ENCODE measurements at regions not wholly inside any gene's neighbourhood (a gene's known extent, or its start where the extent isn't known, plus 50 kb on each side); places are given as distances from the start of the nearest gene placed in this dataset.

GRCh38 chr6:132868057-132868456 is 53.7 kb downstream of the RPS12 start:
- no peaks in the 10 kb centered on the region for H3K9me3 ChIP-seq (ENCODE audit: control insufficient read depth in 1 of 2, low read length in 2 of 2)
- no peak overlapping the region for H3K27ac ChIP-seq (ENCODE audit: low read length)
- no peak overlapping the region for H3K4me3 ChIP-seq (ENCODE audit: low read depth in 1 of 2, low read length in 2 of 2)
- no peaks in the 10 kb centered on the region for H3K27me3 ChIP-seq (ENCODE audit: low read depth, low read length)
- H3K36me3 ChIP-seq (ENCODE audit: control insufficient read depth in 1 of 2, insufficient read depth in 2 of 2, low read length in 2 of 2) = no peaks in the 10 kb centered on the region
- no peaks in the 10 kb centered on the region for H3K4me1 ChIP-seq (ENCODE audit: control insufficient read depth in 1 of 2, insufficient read depth in 2 of 2, low read length in 2 of 2)

- Histone ChIP-seq H3K27me3 (ENCODE audit: low read depth, low read length) (no peaks in the 10 kb centered on the region), H3K4me3 (ENCODE audit: low read depth in 1 of 2, low read length in 2 of 2) (no peak overlapping the region), H3K27ac (ENCODE audit: low read length) (no peak overlapping the region), H3K4me1 (ENCODE audit: control insufficient read depth in 1 of 2, insufficient read depth in 2 of 2, low read length in 2 of 2) (no peaks in the 10 kb centered on the region), H3K9me3 (ENCODE audit: control insufficient read depth in 1 of 2, low read length in 2 of 2) (no peaks in the 10 kb centered on the region), H3K36me3 (ENCODE audit: control insufficient read depth in 1 of 2, insufficient read depth in 2 of 2, low read length in 2 of 2) (no peaks in the 10 kb centered on the region)
These were observed 58.6 kb downstream of the RPS12 start for GRCh38 chr6:132872923-132873322.

DNA sequence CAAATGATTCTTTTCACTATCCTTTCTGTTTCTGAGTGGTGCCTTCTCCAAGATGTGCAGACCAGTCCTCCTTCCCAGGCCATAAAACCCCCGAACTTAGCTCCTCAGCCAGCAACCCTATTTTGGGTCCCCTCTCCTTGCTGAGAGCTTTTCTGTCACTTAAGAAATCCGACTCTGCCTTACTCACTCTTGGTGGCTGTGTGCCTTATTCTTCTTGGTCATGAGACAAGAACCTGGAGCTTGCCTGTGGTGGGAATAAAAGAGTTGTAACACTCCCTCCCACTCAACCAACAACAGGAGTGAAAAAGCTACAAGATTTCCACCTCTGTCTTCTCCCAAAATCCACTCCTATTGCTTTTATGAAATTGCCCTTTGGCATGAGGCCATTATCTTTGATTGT is 62.6 kb downstream of the RPS12 start:
- Histone ChIP-seq H3K4me3 (ENCODE audit: low read depth in 1 of 2, low read length in 2 of 2) (no peak overlapping the region), H3K27ac (ENCODE audit: low read length) (no peak overlapping the region), H3K27me3 (ENCODE audit: low read depth, low read length) (no peaks in the 10 kb centered on the region), H3K9me3 (ENCODE audit: control insufficient read depth in 1 of 2, low read length in 2 of 2) (no peaks in the 10 kb centered on the region), H3K36me3 (ENCODE audit: control insufficient read depth in 1 of 2, insufficient read depth in 2 of 2, low read length in 2 of 2) (no peaks in the 10 kb centered on the region), H3K4me1 (ENCODE audit: control insufficient read depth in 1 of 2, insufficient read depth in 2 of 2, low read length in 2 of 2) (no peaks in the 10 kb centered on the region)

DNA sequence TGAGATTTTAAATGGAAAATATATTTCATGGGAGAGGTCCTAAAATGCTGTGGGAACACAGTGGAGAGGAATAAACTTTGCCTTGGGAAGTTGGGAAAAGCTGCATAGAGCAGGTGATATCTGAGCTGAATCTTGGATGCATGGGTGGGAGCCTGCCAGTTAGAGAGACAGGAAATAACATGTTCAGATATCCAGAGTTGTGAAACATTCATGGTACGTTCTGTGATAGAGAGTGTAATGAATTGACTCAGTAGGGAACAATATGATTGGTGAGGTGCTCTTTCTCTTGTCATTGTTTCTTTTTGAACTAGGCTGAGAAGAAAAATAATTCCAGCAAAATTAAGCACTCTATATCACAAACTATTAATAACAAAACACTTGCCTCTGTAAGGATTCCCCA is 72.8 kb downstream of the RPS12 start:
- no peak overlapping the region for H3K27ac ChIP-seq (ENCODE audit: low read length)
- H3K4me3 ChIP-seq (ENCODE audit: low read depth in 1 of 2, low read length in 2 of 2) = no peak overlapping the region
- no peaks in the 10 kb centered on the region for H3K27me3 ChIP-seq (ENCODE audit: low read depth, low read length)
- no peaks in the 10 kb centered on the region for H3K4me1 ChIP-seq (ENCODE audit: control insufficient read depth in 1 of 2, insufficient read depth in 2 of 2, low read length in 2 of 2)
- no peaks in the 10 kb centered on the region for H3K9me3 ChIP-seq (ENCODE audit: control insufficient read depth in 1 of 2, low read length in 2 of 2)
- H3K36me3 ChIP-seq (ENCODE audit: control insufficient read depth in 1 of 2, insufficient read depth in 2 of 2, low read length in 2 of 2) = no peaks in the 10 kb centered on the region

DNA sequence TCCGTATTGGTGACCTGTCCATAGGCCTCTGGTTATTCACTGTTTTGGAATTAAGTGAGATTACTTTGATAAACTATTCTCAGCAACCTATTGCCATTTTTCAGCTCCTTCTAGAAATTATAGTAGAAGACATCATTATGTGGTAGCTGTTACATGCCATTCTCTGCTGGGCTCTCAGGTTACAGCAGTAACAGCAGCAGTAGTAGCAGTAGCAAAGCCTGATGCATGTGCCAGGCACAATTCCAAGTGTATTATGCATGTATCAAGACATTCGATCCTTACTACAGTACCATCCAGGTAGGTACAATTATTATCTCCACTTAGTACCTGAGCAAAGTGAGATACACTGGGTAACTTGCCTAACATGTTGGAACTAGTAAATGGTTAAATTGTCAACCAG is 74.3 kb downstream of the RPS12 start:
- Histone ChIP-seq H3K27me3 (ENCODE audit: low read depth, low read length) (no peaks in the 10 kb centered on the region), H3K27ac (ENCODE audit: low read length) (no peak overlapping the region)

GRCh38 chr6:132892929-132893771 is 78.8 kb downstream of the RPS12 start:
- no peak overlapping the region for H3K4me3 ChIP-seq (ENCODE audit: low read depth in 1 of 2, low read length in 2 of 2)
- no peak overlapping the region for H3K27ac ChIP-seq (ENCODE audit: low read length)
- H3K27me3 ChIP-seq (ENCODE audit: low read depth, low read length) = no peaks in the 10 kb centered on the region
- H3K9me3 ChIP-seq (ENCODE audit: control insufficient read depth in 1 of 2, low read length in 2 of 2) = no peaks in the 10 kb centered on the region
- no peaks in the 10 kb centered on the region for H3K4me1 ChIP-seq (ENCODE audit: control insufficient read depth in 1 of 2, insufficient read depth in 2 of 2, low read length in 2 of 2)
- no peaks in the 10 kb centered on the region for H3K36me3 ChIP-seq (ENCODE audit: control insufficient read depth in 1 of 2, insufficient read depth in 2 of 2, low read length in 2 of 2)

More for the DNA sequence above, 74.3 kb downstream of the RPS12 start:
- no peaks in the 10 kb centered on the region for H3K9me3 ChIP-seq (ENCODE audit: control insufficient read depth in 1 of 2, low read length in 2 of 2)
- no peaks in the 10 kb centered on the region for H3K4me1 ChIP-seq (ENCODE audit: control insufficient read depth in 1 of 2, insufficient read depth in 2 of 2, low read length in 2 of 2)
- H3K4me3 ChIP-seq (ENCODE audit: low read depth in 1 of 2, low read length in 2 of 2) = no peak overlapping the region
- H3K36me3 ChIP-seq (ENCODE audit: control insufficient read depth in 1 of 2, insufficient read depth in 2 of 2, low read length in 2 of 2) = no peaks in the 10 kb centered on the region

GRCh38 chr6:132893772-132894490 is 79.6 kb downstream of the RPS12 start:
- Histone ChIP-seq H3K4me1 (ENCODE audit: control insufficient read depth in 1 of 2, insufficient read depth in 2 of 2, low read length in 2 of 2) (no peaks in the 10 kb centered on the region), H3K27ac (ENCODE audit: low read length) (no peak overlapping the region)

GRCh38 chr6:132898376-132898775 is 84.0 kb downstream of the RPS12 start:
- no peaks in the 10 kb centered on the region for H3K36me3 ChIP-seq (ENCODE audit: control insufficient read depth in 1 of 2, insufficient read depth in 2 of 2, low read length in 2 of 2)
- H3K9me3 ChIP-seq (ENCODE audit: control insufficient read depth in 1 of 2, low read length in 2 of 2) = no peaks in the 10 kb centered on the region
- H3K4me1 ChIP-seq (ENCODE audit: control insufficient read depth in 1 of 2, insufficient read depth in 2 of 2, low read length in 2 of 2) = no peaks in the 10 kb centered on the region
- H3K27me3 ChIP-seq (ENCODE audit: low read depth, low read length) = no peaks in the 10 kb centered on the region
- no peak overlapping the region for H3K27ac ChIP-seq (ENCODE audit: low read length)
- no peak overlapping the region for H3K4me3 ChIP-seq (ENCODE audit: low read depth in 1 of 2, low read length in 2 of 2)

More at GRCh38 chr6:132893772-132894490, 79.6 kb downstream of the RPS12 start:
- no peaks in the 10 kb centered on the region for H3K36me3 ChIP-seq (ENCODE audit: control insufficient read depth in 1 of 2, insufficient read depth in 2 of 2, low read length in 2 of 2)
- no peaks in the 10 kb centered on the region for H3K9me3 ChIP-seq (ENCODE audit: control insufficient read depth in 1 of 2, low read length in 2 of 2)
- no peak overlapping the region for H3K4me3 ChIP-seq (ENCODE audit: low read depth in 1 of 2, low read length in 2 of 2)
- no peaks in the 10 kb centered on the region for H3K27me3 ChIP-seq (ENCODE audit: low read depth, low read length)

GRCh38 chr6:132900849-132901248 is 86.5 kb downstream of the RPS12 start:
- Histone ChIP-seq H3K27me3 (ENCODE audit: low read depth, low read length) (no peaks in the 10 kb centered on the region), H3K27ac (ENCODE audit: low read length) (no peak overlapping the region), H3K4me3 (ENCODE audit: low read depth in 1 of 2, low read length in 2 of 2) (no peak overlapping the region), H3K9me3 (ENCODE audit: control insufficient read depth in 1 of 2, low read length in 2 of 2) (no peaks in the 10 kb centered on the region), H3K36me3 (ENCODE audit: control insufficient read depth in 1 of 2, insufficient read depth in 2 of 2, low read length in 2 of 2) (no peaks in the 10 kb centered on the region), H3K4me1 (ENCODE audit: control insufficient read depth in 1 of 2, insufficient read depth in 2 of 2, low read length in 2 of 2) (no peaks in the 10 kb centered on the region)

DNA sequence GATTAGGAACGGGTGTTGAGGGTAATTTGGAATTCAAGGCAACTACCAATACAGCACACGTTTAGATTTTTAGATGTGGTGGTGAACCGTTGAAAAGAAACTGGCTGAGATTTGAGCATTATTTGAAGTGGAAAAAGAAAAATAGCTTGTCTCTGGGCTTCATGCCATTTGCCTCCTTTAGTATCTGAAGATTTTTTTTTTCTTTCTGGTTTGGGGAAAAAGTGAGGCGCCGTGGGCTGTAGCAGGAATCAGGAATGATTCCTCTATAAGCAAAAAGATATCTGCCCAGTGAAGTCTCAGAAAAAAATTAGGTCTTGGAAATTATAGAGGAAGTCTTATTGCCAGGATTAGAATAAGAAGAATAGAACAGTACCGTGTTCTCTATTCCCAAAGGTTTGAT is 88.5 kb downstream of the RPS12 start:
- Histone ChIP-seq H3K36me3 (ENCODE audit: control insufficient read depth in 1 of 2, insufficient read depth in 2 of 2, low read length in 2 of 2) (no peaks in the 10 kb centered on the region), H3K4me3 (ENCODE audit: low read depth in 1 of 2, low read length in 2 of 2) (no peak overlapping the region), H3K27me3 (ENCODE audit: low read depth, low read length) (no peaks in the 10 kb centered on the region), H3K4me1 (ENCODE audit: control insufficient read depth in 1 of 2, insufficient read depth in 2 of 2, low read length in 2 of 2) (no peaks in the 10 kb centered on the region), H3K9me3 (ENCODE audit: control insufficient read depth in 1 of 2, low read length in 2 of 2) (no peaks in the 10 kb centered on the region), H3K27ac (ENCODE audit: low read length) (no peak overlapping the region)

DNA sequence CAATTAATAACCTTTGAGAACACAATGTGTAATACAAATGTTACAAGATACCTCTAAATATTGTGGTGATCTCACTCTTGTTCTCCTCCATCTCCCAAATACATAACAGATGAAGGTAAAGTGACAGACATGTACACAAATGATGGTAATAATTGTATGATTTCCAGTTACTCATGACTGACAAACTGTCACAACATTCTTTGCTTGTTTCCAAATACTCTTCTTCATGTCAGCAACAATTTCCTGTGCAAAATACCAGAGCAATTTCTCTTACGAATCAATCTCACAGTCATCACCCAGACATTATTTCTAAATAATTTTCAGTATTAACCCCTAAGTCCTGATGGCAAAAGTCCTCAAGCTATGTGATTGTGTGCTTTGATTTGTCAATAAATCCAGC is 92.9 kb downstream of the RPS12 start:
- Histone ChIP-seq H3K27ac (ENCODE audit: low read length) (no peak overlapping the region), H3K27me3 (ENCODE audit: low read depth, low read length) (no peaks in the 10 kb centered on the region), H3K4me1 (ENCODE audit: control insufficient read depth in 1 of 2, insufficient read depth in 2 of 2, low read length in 2 of 2) (no peaks in the 10 kb centered on the region), H3K36me3 (ENCODE audit: control insufficient read depth in 1 of 2, insufficient read depth in 2 of 2, low read length in 2 of 2) (no peaks in the 10 kb centered on the region), H3K9me3 (ENCODE audit: control insufficient read depth in 1 of 2, low read length in 2 of 2) (no peaks in the 10 kb centered on the region), H3K4me3 (ENCODE audit: low read depth in 1 of 2, low read length in 2 of 2) (no peak overlapping the region)

Data from muscle layer of duodenum (tissue), 2 donors.